Esophagus (tissue), 2 donors: ENCODE measurements at regions not wholly inside any gene's neighbourhood (a gene's known extent, or its start where the extent isn't known, plus 50 kb on each side); places are given as distances from the start of the nearest gene placed in this dataset.

ENCODE experiments used
- H3K27ac ChIP-seq, 2 donors: one replicate each; pipeline ENCODE4 v1.5.1; 2013; ENCODE audit warnings: low read depth in 2 of 2, mild to moderate bottlenecking in 2 of 2, inconsistent platforms in 1 of 2, low read length in 1 of 2, moderate library complexity in 1 of 2
- H3K27me3 ChIP-seq, 2 donors: one replicate each; pipeline ENCODE4 v1.6.1; 2013; ENCODE audit warnings: low read length in 2 of 2, control low read depth in 1 of 2, mild to moderate bottlenecking in 1 of 2; ENCODE audit not compliant: insufficient read depth in 2 of 2, control insufficient read depth in 1 of 2
- H3K36me3 ChIP-seq, 2 donors: one replicate each; pipeline ENCODE4 v1.6.1; 2013; ENCODE audit warnings: low read length in 1 of 2; ENCODE audit not compliant: control insufficient read depth in 2 of 2, insufficient read depth in 2 of 2
- H3K4me1 ChIP-seq, 2 donors: one replicate each; pipeline ENCODE4 v1.6.1; 2013; ENCODE audit warnings: low read length in 1 of 2; ENCODE audit not compliant: control insufficient read depth in 2 of 2, insufficient read depth in 2 of 2
- H3K4me3 ChIP-seq, 2 donors: one replicate each; pipeline ENCODE4 v1.5.1; 2013; ENCODE audit warnings: low read length in 2 of 2, mild to moderate bottlenecking in 2 of 2, low read depth in 1 of 2, moderate library complexity in 1 of 2
- H3K9me3 ChIP-seq, 2 donors: one replicate each; pipeline ENCODE4 v1.6.1; 2013; ENCODE audit warnings: mild to moderate bottlenecking in 2 of 2, low read depth in 1 of 2, low read length in 1 of 2, moderate library complexity in 1 of 2; ENCODE audit not compliant: control insufficient read depth in 2 of 2, insufficient read depth in 1 of 2
- WGBS, 2 donors: extraction: QIAGEN DNeasy Blood & Tissue Kit; methylation state at CpG; one replicate each; pipeline ENCODE4 v1.1.7; 2013; 5-methylcytosine and 5-hydroxymethylcytosine counted together
- donor health status: healthy with polysubstance abuse.
- donor health status: Bipolar disorder and iron deficiency.

DNA sequence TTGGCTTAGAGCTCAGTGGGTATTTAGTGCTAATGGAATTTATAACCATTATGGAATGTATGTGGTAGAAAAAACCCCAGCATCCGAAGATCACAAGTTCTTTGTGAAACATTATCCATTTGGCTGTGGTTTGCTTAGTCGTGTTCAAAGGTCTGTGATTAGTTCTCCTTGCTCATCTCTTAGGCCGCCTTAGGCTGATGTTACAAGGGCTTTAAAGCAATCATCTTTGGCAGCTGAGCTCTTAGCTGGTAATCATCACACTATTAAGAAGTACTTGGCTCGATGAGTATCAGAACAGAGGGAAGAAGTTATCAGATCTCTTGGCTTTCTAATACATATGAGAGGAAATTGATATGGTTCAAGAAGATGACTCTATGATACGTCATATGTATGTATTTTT, 124.1 kb upstream of the E2F7 start:
- no peaks in the 10 kb centered on the region for H3K27me3 ChIP-seq
- no peaks in the 10 kb centered on the region for H3K4me1 ChIP-seq
- H3K9me3 ChIP-seq, result no peaks in the 10 kb centered on the region
- 48 to 69% methylated on average over 5 of the region's 5 CpGs for WGBS, 2 donors
- H3K36me3 ChIP-seq, result no peaks in the 10 kb centered on the region
- H3K27ac ChIP-seq, result no peak overlapping the region
- H3K4me3 ChIP-seq, result no peak overlapping the region

GRCh38 chr12:77179515-77179914, 114.1 kb upstream of the E2F7 start:
- Histone ChIP-seq H3K4me1 (no peaks in the 10 kb centered on the region), H3K27ac (no peak overlapping the region), H3K9me3 (no peaks in the 10 kb centered on the region), H3K4me3 (no peak overlapping the region), H3K36me3 (no peaks in the 10 kb centered on the region), H3K27me3 (no peaks in the 10 kb centered on the region)
- WGBS, 2 donors, result 100% methylated on average over 1 of the region's 1 CpG

GRCh38 chr12:77167801-77168200, 102.4 kb upstream of the E2F7 start:
- no peaks in the 10 kb centered on the region for H3K36me3 ChIP-seq
- H3K27me3 ChIP-seq, result no peaks in the 10 kb centered on the region
- no peak overlapping the region for H3K27ac ChIP-seq
- H3K4me1 ChIP-seq, result no peaks in the 10 kb centered on the region
- no peak overlapping the region for H3K4me3 ChIP-seq
- no peaks in the 10 kb centered on the region for H3K9me3 ChIP-seq
- 90 to 94% methylated on average over 2 of the region's 2 CpGs for WGBS, 2 donors

GRCh38 chr12:77166696-77167095, 101.3 kb upstream of the E2F7 start:
- H3K4me3 ChIP-seq, result no peak overlapping the region
- no peaks in the 10 kb centered on the region for H3K36me3 ChIP-seq
- no peaks in the 10 kb centered on the region for H3K9me3 ChIP-seq
- WGBS, 2 donors, result 69 to 75% methylated on average over 2 of the region's 2 CpGs
- no peaks in the 10 kb centered on the region for H3K27me3 ChIP-seq
- no peaks in the 10 kb centered on the region for H3K4me1 ChIP-seq
- H3K27ac ChIP-seq, result no peak overlapping the region

- 69 to 70% methylated on average over 3 of the region's 3 CpGs for WGBS, 2 donors
- no peaks in the 10 kb centered on the region for H3K36me3 ChIP-seq
- H3K27me3 ChIP-seq, result no peaks in the 10 kb centered on the region
- H3K27ac ChIP-seq, result no peak overlapping the region
- H3K4me3 ChIP-seq, result no peak overlapping the region
- no peaks in the 10 kb centered on the region for H3K9me3 ChIP-seq
- H3K4me1 ChIP-seq, result no peaks in the 10 kb centered on the region
These were observed 98.0 kb upstream of the E2F7 start for GRCh38 chr12:77163074-77164038.

DNA sequence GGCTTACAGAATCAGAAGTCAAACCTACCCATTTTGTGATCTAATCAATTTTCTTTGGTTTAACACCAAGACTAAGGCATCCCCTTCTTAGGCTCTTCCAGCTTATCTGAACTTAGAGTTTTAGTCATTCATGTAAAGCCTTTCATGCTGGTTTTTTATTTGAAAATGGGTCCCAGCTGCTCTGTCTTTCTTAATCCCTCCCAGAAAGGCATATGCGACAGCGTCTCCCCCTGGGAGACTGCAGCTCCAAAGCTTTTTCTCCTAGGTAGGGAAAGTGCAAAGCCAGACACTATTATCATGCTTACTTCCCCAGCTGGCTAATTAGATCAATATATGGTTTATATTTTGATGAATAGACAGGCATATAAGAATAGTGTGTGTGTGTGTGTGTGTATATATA, 96.6 kb upstream of the E2F7 start:
- H3K4me1 ChIP-seq, result no peaks in the 10 kb centered on the region
- H3K36me3 ChIP-seq, result no peaks in the 10 kb centered on the region
- H3K4me3 ChIP-seq, result no peak overlapping the region
- WGBS, 2 donors, result 36 to 42% methylated on average over 2 of the region's 2 CpGs
- no peaks in the 10 kb centered on the region for H3K27me3 ChIP-seq
- no peak overlapping the region for H3K27ac ChIP-seq
- H3K9me3 ChIP-seq, result no peaks in the 10 kb centered on the region

GRCh38 chr12:77160931-77161330, 95.6 kb upstream of the E2F7 start:
- Histone ChIP-seq H3K36me3 (no peaks in the 10 kb centered on the region), H3K4me3 (no peak overlapping the region), H3K9me3 (no peaks in the 10 kb centered on the region), H3K27ac (no peak overlapping the region), H3K27me3 (no peaks in the 10 kb centered on the region), H3K4me1 (no peaks in the 10 kb centered on the region)

DNA sequence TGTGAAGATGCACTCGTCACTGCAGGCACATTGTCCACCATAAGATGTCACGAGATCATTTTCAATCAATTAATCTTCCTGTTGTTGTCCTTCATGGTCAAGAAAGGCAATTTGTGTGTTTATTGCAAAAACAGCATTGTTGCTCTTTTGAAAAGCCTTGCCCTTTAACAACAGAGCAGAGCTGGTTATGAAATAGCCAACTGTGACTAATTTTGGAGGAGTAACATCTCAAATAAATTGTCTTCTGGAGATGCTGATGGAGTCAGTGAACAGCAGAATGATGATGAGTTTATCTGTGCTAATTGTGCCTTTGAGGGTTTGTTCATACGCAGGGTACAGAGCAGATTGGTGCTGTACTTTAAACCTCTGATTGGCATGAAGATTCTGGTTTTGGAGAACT, 88.3 kb upstream of the E2F7 start:
- 89 to 90% methylated on average over 3 of the region's 3 CpGs for WGBS, 2 donors
- Histone ChIP-seq H3K9me3 (no peaks in the 10 kb centered on the region), H3K4me3 (no peak overlapping the region), H3K27ac (no peak overlapping the region), H3K36me3 (no peaks in the 10 kb centered on the region), H3K4me1 (no peaks in the 10 kb centered on the region), H3K27me3 (no peaks in the 10 kb centered on the region)

DNA sequence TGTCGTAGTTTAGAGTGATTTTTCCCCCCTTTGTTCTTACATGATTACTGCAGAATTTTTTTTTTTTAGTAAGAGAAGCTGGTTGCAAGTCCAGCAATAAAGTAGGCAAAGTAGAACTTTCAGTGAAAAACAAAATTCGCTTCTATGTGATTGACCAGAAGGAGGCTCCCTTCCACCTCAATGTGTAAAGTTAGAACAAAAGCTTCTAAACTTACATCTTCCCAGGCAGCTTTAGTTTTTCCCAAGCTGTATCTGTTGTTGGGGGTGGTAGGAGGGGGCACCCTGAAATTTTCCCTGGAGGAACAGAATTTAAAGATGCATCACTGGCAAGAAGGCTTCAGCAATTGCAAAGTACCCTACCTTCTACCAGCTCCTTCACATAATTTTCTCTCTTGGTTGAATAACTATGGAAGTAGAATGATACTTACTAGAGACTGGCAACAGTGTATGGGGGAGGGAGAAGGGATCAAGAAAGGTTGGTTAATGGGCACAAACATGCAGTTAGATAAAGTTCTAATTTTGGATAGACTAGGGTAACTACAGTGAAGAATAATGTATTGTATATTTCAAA, 87.3 kb upstream of the E2F7 start:
- H3K9me3 ChIP-seq, result no peaks in the 10 kb centered on the region
- no peaks in the 10 kb centered on the region for H3K36me3 ChIP-seq
- H3K27me3 ChIP-seq, result no peaks in the 10 kb centered on the region
- H3K4me3 ChIP-seq, result no peak overlapping the region
- no peak overlapping the region for H3K27ac ChIP-seq
- WGBS, 2 donors, result 3 to 5% methylated on average over 2 of the region's 2 CpGs
- H3K4me1 ChIP-seq, result no peaks in the 10 kb centered on the region

DNA sequence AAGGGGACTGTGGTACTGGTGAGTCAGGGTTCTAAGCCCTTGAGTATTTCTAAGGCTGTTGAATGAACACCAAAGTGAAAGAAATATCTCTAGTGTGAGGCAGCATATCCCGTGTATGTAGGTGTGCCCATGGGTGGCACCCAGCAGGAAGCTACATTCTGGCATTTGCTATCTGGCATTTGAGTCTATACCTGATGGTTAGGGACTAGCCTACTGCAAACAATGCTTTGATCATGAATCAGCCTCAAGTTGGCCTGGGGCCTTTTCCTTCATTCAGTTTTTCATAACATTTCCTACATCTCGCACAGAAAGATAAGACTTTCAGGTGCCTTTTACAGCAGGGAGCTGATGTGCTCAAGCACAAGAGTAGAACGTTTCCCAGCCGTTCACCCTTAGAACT, 85.7 kb upstream of the E2F7 start:
- H3K27me3 ChIP-seq, result no peaks in the 10 kb centered on the region
- H3K4me1 ChIP-seq, result no peaks in the 10 kb centered on the region
- whole genome bisulfite sequencing, 2 donors, result 50 to 56% methylated on average over 4 of the region's 4 CpGs
- no peak overlapping the region for H3K27ac ChIP-seq
- no peaks in the 10 kb centered on the region for H3K36me3 ChIP-seq
- no peaks in the 10 kb centered on the region for H3K9me3 ChIP-seq
- H3K4me3 ChIP-seq, result no peak overlapping the region
